Stimulated activated CD8-positive, alpha-beta memory T cell treated with anti-CD3 and anti-CD28 coated beads, Interleukin-7, amount 100 ng/mL, for 24 hours (primary cell): ENCODE measurements at regions not wholly inside any gene's neighbourhood (a gene's known extent, or its start where the extent isn't known, plus 50 kb on each side); places are given as distances from the start of the nearest gene placed in this dataset.
"Not testable (repeated sequence)": the region's sequence is repeated elsewhere in the genome, so short reads cannot be mapped to it uniquely, and the experiment has no call there.

ENCODE experiments used
- DNase-seq: peaks from one replicate; pipeline ENCODE4 v3.0.0-alpha.2; 2020; ENCODE audit warnings: low read depth

DNA sequence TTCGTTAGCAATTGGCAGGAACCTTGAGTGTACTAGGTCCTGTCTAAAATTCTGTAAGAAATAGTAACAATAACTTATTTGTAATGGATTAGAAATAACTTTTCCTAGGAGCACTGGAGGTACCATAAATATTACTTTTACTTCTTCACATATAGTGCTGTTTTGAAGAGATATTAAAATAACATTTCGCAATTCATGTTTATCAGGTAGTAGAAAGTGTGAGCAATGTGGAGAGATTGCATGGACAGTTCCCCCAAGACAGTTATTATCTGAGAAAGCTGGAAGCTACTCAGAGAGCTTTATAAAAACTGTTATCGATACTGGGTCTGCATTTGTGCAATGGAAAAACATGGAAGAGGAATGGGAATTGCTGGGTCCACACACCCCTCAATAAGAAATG is 128.5 kb upstream of the KIF26B start:
- DNase-seq, result no peak

GRCh38 chr1:245025525-245025924 is 129.3 kb upstream of the KIF26B start:
- no peak for DNase-seq

DNA sequence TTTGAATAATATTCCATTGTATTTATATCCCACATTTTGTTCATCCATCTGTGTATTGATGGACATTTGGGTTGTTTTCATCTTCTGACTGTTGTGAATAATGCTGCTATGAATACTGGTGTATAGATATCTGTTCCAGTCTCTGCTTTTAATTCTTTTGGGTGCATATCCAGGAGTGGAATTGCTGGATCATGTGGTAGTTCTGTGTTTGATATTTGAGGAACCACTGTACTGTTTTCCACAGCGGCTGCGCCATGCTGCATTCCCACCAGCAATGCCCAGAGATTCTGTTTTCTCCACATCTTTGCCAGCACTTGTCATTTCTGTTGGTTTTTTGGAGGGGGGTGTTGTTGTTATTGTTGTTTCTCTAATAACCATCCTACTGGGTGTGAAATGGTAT is 131.6 kb upstream of the KIF26B start:
- no peak for DNase-seq

GRCh38 chr1:245019910-245020486 is 134.8 kb upstream of the KIF26B start:
- DNase-seq, result no peak

GRCh38 chr1:245016700-245017099 is 138.1 kb upstream of the KIF26B start:
- DNase-seq, result no peak

GRCh38 chr1:245015031-245015430 is 139.8 kb upstream of the KIF26B start:
- no peak for DNase-seq

GRCh38 chr1:245014247-245015029 is 140.3 kb upstream of the KIF26B start:
- no peak for DNase-seq

DNA sequence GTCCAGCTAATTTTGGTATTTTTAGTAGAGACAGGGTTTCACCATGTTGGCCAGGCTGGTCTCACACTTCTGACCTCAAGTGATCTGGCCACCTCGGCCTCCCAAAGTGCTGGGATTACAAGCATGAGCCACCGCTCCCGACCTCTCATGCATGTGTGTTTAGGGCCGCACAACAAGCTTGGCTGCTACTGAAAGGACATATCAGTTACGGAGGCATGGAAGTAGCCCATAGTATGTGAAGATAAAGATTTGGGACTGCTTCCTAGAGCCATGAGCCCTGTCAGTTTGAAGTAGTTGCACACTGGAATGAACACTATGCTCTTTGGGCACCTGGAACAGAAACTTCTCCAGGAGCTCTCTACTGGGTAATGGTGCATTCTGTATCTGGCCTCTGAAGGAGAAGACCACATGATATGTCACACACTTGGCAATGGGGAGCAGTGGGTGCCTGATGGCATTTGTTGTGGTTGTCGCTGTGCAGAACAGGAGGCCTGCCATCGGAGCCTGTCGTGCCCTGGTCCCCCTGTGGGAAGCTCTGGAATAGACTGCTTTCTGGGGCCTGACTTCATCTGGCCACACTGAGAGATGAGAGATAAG is 144.7 kb upstream of the KIF26B start:
- no peak for DNase-seq

- DNase-seq, result no peak
These were observed 144.4 kb upstream of the HNRNPU start for GRCh38 chr1:245008761-245009160.

DNA sequence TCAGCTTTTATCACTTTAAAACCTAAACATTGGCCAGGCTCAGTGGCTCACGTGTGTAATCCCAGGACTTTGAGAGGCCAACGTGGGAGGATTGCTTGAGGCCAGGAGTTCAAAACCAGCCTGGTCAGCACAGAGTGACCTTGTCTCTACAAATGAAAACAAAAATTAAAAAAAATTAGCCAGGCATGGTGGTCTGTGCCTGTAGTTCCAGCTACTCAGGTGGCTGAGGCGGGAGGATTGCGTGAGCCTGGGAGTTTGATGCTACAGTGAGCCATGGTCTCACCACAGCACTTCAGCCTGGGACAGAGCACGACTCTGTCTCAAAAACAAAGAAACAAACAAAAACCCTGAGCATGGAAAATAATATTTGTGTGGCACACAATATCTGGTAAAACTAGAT is 143.5 kb upstream of the HNRNPU start:
- DNase-seq, result no peak

DNA sequence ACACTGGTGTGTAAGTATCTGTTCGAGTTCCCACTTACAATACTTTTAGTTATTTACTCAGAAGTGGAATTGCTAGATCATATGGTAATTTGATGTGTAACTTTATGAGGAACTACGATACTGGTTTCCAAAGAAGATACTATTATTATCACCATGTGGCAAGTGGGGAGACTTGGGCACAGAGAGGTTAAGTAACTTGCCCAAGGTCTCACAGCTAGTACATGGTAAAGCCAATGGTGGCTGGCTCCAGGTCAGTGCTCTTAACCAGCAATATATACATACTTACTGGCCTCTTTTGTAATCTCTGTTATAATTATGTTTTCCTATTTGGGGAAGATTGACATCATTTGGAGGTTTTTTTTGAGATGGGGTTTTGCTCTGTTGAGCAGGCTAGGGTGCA is 138.9 kb upstream of the HNRNPU start:
- DNase-seq, result no peak

- no peak for DNase-seq
These were observed 136.9 kb upstream of the HNRNPU start for GRCh38 chr1:245001252-245001651.

- DNase-seq, result no peak
These were observed 136.5 kb upstream of the HNRNPU start for GRCh38 chr1:245000872-245001188.

GRCh38 chr1:244999644-245000043 is 135.3 kb upstream of the HNRNPU start:
- DNase-seq, result not testable (repeated sequence)

GRCh38 chr1:244998717-244999346 is 134.5 kb upstream of the HNRNPU start:
- no peak for DNase-seq

DNA sequence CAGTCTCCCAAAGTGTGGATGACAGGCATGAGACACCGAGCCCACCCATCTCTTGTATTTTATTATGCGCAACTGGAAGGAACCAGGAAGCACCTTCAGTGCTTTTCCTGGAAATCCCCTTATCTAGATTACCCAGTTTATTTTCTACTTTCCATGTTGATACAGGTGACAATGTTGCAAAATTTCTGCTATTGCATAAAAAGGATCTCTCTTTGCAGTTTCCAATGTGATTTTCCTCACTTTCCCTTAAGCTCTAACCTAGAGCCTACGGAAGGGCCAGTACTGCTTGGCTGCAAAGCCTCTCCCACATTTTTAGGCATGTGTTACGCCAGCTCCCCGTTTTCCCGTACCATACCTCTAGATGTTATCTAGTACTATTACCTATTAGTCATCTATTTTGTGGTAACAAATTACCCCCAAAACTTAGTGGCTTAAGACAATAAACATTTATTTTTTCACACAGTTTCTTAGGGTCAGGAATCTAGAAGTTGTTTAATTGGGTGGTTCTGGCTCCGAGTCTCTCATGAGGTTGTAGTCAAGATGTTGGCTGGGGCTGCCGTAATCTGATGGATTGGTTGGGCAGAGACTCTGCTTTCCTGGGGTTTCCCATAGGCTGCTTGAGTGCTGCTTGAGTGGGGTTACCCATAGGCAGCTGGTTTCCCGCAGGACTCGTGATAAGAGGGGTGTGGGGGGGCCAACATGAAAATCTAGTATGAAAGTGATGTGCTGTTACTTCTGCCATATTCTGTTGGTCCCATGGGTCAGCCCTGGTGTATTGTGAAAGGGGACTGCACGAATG is 131.5 kb upstream of the HNRNPU start:
- DNase-seq, result no peak

- no peak for DNase-seq
These were observed 128.5 kb upstream of the HNRNPU start for GRCh38 chr1:244992833-244993232.

DNA sequence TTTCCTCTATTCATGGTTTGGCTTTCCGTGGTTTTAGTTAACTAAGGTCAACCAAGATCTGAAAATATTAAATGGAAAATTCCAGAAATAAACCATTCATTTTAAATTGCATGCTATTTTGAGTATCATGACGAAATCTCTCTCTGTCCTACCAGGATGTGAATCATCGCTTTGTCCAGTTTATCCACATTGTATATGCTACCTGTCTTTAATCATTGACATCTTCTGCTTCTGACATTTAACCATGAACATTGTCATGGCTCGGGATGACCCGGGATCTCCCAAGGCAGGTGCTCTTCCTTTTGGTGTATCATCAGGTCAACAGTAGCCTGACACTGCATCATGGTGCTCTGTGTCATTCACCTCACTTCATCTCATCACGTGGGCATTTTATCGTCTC is 125.5 kb upstream of the HNRNPU start:
- DNase-seq, result no peak

- DNase-seq, result no peak
These were observed 124.2 kb upstream of the HNRNPU start for GRCh38 chr1:244988521-244988920.

DNA sequence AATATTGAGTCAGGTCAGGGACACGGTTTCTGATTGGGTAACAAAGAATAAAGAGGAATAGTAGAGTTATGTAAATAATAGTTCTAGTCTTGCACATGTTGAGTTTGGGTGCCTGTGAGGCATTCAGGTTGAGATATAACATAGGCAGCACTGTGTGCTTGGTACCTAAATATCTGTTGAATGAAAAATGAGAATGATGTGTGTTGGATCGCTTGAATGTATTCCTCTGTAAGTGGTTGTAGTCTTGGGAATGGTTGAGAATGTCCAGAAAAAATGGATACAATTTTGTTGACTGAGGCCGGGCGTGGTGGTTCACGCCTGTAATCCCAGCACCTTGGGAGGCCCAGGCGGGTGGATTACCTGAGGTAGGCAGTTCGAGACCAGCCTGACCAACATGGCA is 116.3 kb upstream of the HNRNPU start:
- no peak for DNase-seq

- DNase-seq, result no peak
These were observed 110.2 kb upstream of the HNRNPU start for GRCh38 chr1:244974550-244974949.

DNA sequence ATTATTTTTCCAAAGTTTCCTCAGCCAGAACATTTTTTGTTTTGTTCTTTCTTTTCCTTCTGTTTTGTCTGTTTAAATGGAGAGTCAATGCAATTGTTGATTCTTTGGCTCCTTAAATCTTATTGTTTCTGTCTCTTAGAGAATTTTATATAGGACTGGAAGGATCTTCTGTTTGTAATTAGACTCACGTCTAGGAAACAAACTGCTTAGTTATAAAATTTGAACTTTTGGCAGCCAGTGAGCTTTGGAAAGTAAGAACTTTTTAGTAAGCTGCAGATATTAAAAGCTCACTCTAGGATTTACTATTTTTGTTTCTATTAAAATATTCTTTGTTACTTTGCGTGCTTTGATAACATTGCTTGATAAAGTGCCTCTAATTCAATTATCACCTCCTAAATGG is 109.8 kb upstream of the HNRNPU start:
- DNase-seq, result no peak
